B cell (primary cell): ENCODE measurements at regions not wholly inside any gene's neighbourhood (a gene's known extent, or its start where the extent isn't known, plus 50 kb on each side); places are given as distances from the start of the nearest gene placed in this dataset.

ENCODE experiments used
- CTCF ChIP-seq: fragments of 200-600 bp; IDR thresholded peaks from one replicate; pipeline ENCODE4 v1.8.0; 2022; ENCODE audit warnings: antibody characterized with exemption, mild to moderate bottlenecking
- EZH2 ChIP-seq: IDR thresholded peaks from 2 replicates; pipeline ENCODE4 v1.6.1; 2012; ENCODE audit warnings: borderline replicate concordance, low read depth, mild to moderate bottlenecking, moderate library complexity, low read length; ENCODE audit not compliant: insufficient read depth, poor library complexity, severe bottlenecking

GRCh38 chr2:67927501-67927900 is 135.3 kb downstream of the C1D start:
- no peak for TF ChIP-seq CTCF
- TF ChIP-seq EZH2 = no peak
